KMS-11 (cell line): ENCODE measurements at regions not wholly inside any gene's neighbourhood (a gene's known extent, or its start where the extent isn't known, plus 50 kb on each side); places are given as distances from the start of the nearest gene placed in this dataset.

Experiments used
- H2AFZ ChIP-seq: fragments of 200-600 bp; sonication (generic); 2 replicates; pipeline ENCODE4 v1.6.1; 2016; ENCODE audit warnings: antibody characterized with exemption, mixed run types, low read depth
- H3K27ac ChIP-seq: fragments of 200-600 bp; sonication (generic); 2 replicates; pipeline ENCODE4 v1.6.1; 2016; ENCODE audit warnings: mild to moderate bottlenecking, mixed run types
- H3K27me3 ChIP-seq: fragments of 200-600 bp; sonication (generic); 2 replicates; pipeline ENCODE4 v1.6.1; 2017; ENCODE audit warnings: mild to moderate bottlenecking, low read depth, mixed run types, moderate library complexity; ENCODE audit not compliant: insufficient read depth
- H3K36me3 ChIP-seq: fragments of 200-600 bp; sonication (generic); 2 replicates; pipeline ENCODE4 v1.6.1; 2017; ENCODE audit warnings: mild to moderate bottlenecking, mixed run types; ENCODE audit not compliant: insufficient read depth
- H3K4me1 ChIP-seq: fragments of 200-600 bp; sonication (generic); 2 replicates; pipeline ENCODE4 v1.6.1; 2016; ENCODE audit warnings: mild to moderate bottlenecking, low read depth, mixed run types; ENCODE audit not compliant: poor library complexity, severe bottlenecking
- H3K4me2 ChIP-seq: fragments of 200-600 bp; sonication (generic); 2 replicates; pipeline ENCODE4 v1.7.0; 2016; ENCODE audit warnings: mild to moderate bottlenecking, mixed run types
- H3K4me3 ChIP-seq: fragments of 200-600 bp; sonication (generic); IDR thresholded peaks from 2 replicates; pipeline ENCODE4 v1.6.1; 2017; ENCODE audit warnings: low read depth, low read length, mixed read lengths; ENCODE audit not compliant: insufficient read depth
- H3K79me2 ChIP-seq: fragments of 200-600 bp; sonication (generic); 2 replicates; pipeline ENCODE4 v1.6.1; 2016; ENCODE audit warnings: low read depth, mixed run types; ENCODE audit not compliant: insufficient read depth
- H3K9ac ChIP-seq: fragments of 200-600 bp; sonication (generic); 2 replicates; pipeline ENCODE4 v1.6.1; 2016; ENCODE audit warnings: mild to moderate bottlenecking, mixed run types
- H4K20me1 ChIP-seq: fragments of 200-600 bp; sonication (generic); 2 replicates; pipeline ENCODE4 v1.6.1; 2016; ENCODE audit warnings: mild to moderate bottlenecking, mixed run types; ENCODE audit not compliant: insufficient read depth
- CTCF ChIP-seq: fragments of 200-600 bp; sonication (generic); conservative IDR thresholded peaks from 2 replicates; pipeline ENCODE4 v1.6.1; 2017; ENCODE audit warnings: low read depth, mild to moderate bottlenecking, antibody characterized with exemption, low read length, moderate library complexity, mixed read lengths

- Histone ChIP-seq H2AFZ (no peak overlapping the region), H3K4me3 (no peak overlapping the region), H3K36me3 (no peaks in the 10 kb centered on the region), H3K9ac (no peak overlapping the region), H3K4me1 (no peaks in the 10 kb centered on the region), H3K79me2 (no peaks in the 10 kb centered on the region), H3K27ac (no peak overlapping the region), H3K4me2 (no peak overlapping the region), H3K27me3 (no peaks in the 10 kb centered on the region), H4K20me1 (no peaks in the 10 kb centered on the region)
- no peak for TF ChIP-seq CTCF
These were observed 126.7 kb upstream of the EGFLAM start for GRCh38 chr5:38131686-38132085.

GRCh38 chr5:38124321-38124720 is 134.0 kb upstream of the EGFLAM start:
- no peaks in the 10 kb centered on the region for H4K20me1 ChIP-seq
- H3K9ac ChIP-seq: no peak overlapping the region
- no peaks in the 10 kb centered on the region for H3K36me3 ChIP-seq
- no peaks in the 10 kb centered on the region for H3K4me1 ChIP-seq
- no peaks in the 10 kb centered on the region for H3K79me2 ChIP-seq
- no peaks in the 10 kb centered on the region for H3K27me3 ChIP-seq
- no peak overlapping the region for H2AFZ ChIP-seq
- TF ChIP-seq CTCF: no peak
- H3K27ac ChIP-seq: no peak overlapping the region
- no peak overlapping the region for H3K4me3 ChIP-seq
- H3K4me2 ChIP-seq: no peak overlapping the region

- no peak for TF ChIP-seq CTCF
- Histone ChIP-seq H4K20me1 (no peaks in the 10 kb centered on the region), H3K79me2 (no peaks in the 10 kb centered on the region), H3K27ac (no peak overlapping the region), H2AFZ (no peak overlapping the region), H3K27me3 (no peaks in the 10 kb centered on the region), H3K4me1 (no peaks in the 10 kb centered on the region), H3K36me3 (no peaks in the 10 kb centered on the region), H3K4me3 (no peak overlapping the region), H3K4me2 (no peak overlapping the region), H3K9ac (no peak overlapping the region)
These were observed 136.9 kb upstream of the EGFLAM start for GRCh38 chr5:38121420-38121819.

GRCh38 chr5:38119836-38120235 is 138.5 kb upstream of the EGFLAM start:
- Histone ChIP-seq H3K4me2 (no peak overlapping the region), H3K4me3 (no peak overlapping the region), H4K20me1 (no peaks in the 10 kb centered on the region), H3K9ac (no peak overlapping the region), H3K79me2 (no peaks in the 10 kb centered on the region), H3K27me3 (no peaks in the 10 kb centered on the region), H3K36me3 (no peaks in the 10 kb centered on the region), H3K27ac (no peak overlapping the region), H3K4me1 (no peaks in the 10 kb centered on the region), H2AFZ (no peak overlapping the region)
- TF ChIP-seq CTCF: no peak
